GM21723 (cell line): ENCODE measurements at regions not wholly inside any gene's neighbourhood (a gene's known extent, or its start where the extent isn't known, plus 50 kb on each side); places are given as distances from the start of the nearest gene placed in this dataset.
A peak's percentile ranks its signal among the peaks of the same experiment; 100 is the strongest.
"Not testable (repeated sequence)": the region's sequence is repeated elsewhere in the genome, so short reads cannot be mapped to it uniquely, and the experiment has no call there.

Experiments
- ATAC-seq: cut with Tn5 transposase; IDR thresholded peaks from one replicate; pipeline ENCODE4 v1.9.1; 2021; ENCODE audit warnings: mild to moderate bottlenecking, moderate library complexity; ENCODE audit not compliant: unreplicated experiment

- no peak for ATAC-seq
These were observed 123.6 kb upstream of the TET2 start for GRCh38 chr4:105022811-105023667.

- ATAC-seq = no peak
These were observed 123.0 kb upstream of the TET2 start for GRCh38 chr4:105023668-105024055.

- no peak for ATAC-seq
These were observed 121.2 kb upstream of the TET2 start for GRCh38 chr4:105025263-105026017.

- no peak for ATAC-seq
These were observed 109.7 kb upstream of the TET2 start for GRCh38 chr4:105036991-105037390.

GRCh38 chr4:105042451-105042850 lies 104.2 kb upstream of the TET2 start:
- no peak for ATAC-seq

- ATAC-seq = no peak
These were observed 95.8 kb upstream of the TET2 start for GRCh38 chr4:105050896-105051295.

- no peak for ATAC-seq
These were observed 89.1 kb upstream of the TET2 start for GRCh38 chr4:105057370-105058105.

GRCh38 chr4:105058177-105058812 lies 88.4 kb upstream of the TET2 start:
- ATAC-seq = no peak

GRCh38 chr4:105059337-105059736 lies 87.3 kb upstream of the TET2 start:
- peak; percentile 24 for ATAC-seq

- peak; percentile 90 for ATAC-seq
These were observed 86.0 kb upstream of the TET2 start for GRCh38 chr4:105060628-105061027.

- peak; percentile 39 for ATAC-seq
These were observed 85.5 kb upstream of the TET2 start for GRCh38 chr4:105061136-105061696.

GRCh38 chr4:105061731-105062130 lies 84.9 kb upstream of the TET2 start:
- ATAC-seq = no peak

GRCh38 chr4:105066401-105066800 lies 80.3 kb upstream of the TET2 start:
- ATAC-seq = no peak

- ATAC-seq = no peak
These were observed 79.2 kb upstream of the TET2 start for GRCh38 chr4:105067431-105067830.

- no peak for ATAC-seq
These were observed 78.7 kb upstream of the TET2 start for GRCh38 chr4:105067946-105068345.

- ATAC-seq = no peak
These were observed 78.2 kb upstream of the TET2 start for GRCh38 chr4:105068516-105068915.

- not testable (repeated sequence) for ATAC-seq
These were observed 74.6 kb upstream of the TET2 start for GRCh38 chr4:105072095-105072494.

GRCh38 chr4:105074097-105074496 lies 72.6 kb upstream of the TET2 start:
- no peak for ATAC-seq

GRCh38 chr4:105075045-105075444 lies 71.6 kb upstream of the TET2 start:
- ATAC-seq = no peak

- ATAC-seq = no peak
These were observed 58.4 kb upstream of the TET2 start for GRCh38 chr4:105088110-105088879.
